Smooth muscle cell (in vitro differentiated cells): ENCODE measurements at regions not wholly inside any gene's neighbourhood (a gene's known extent, or its start where the extent isn't known, plus 50 kb on each side); places are given as distances from the start of the nearest gene placed in this dataset.

Experiments
- DNase-seq: peaks from one replicate; lab custom pipeline; 2025; ENCODE audit not compliant: unreplicated experiment; lab: John Stamatoyannopoulos, UW
- H2AFZ ChIP-seq: fragments of 200-600 bp; sonication (generic); 2 replicates; pipeline ENCODE4 v1.6.0; 2016; ENCODE audit warnings: antibody characterized with exemption, low read depth, mild to moderate bottlenecking
- H3F3A ChIP-seq: fragments of 200-600 bp; sonication (generic); 2 replicates; pipeline ENCODE4 v1.6.0; 2017; ENCODE audit warnings: antibody characterized with exemption, low read depth
- H3K27ac ChIP-seq: fragments of 200-600 bp; sonication (generic); 2 replicates; pipeline ENCODE4 v1.5.1; 2016; ENCODE audit warnings: low read depth, mild to moderate bottlenecking
- H3K27me3 ChIP-seq: fragments of 200-600 bp; sonication (generic); 2 replicates; pipeline ENCODE4 v1.6.1; 2016; ENCODE audit warnings: low read depth, mild to moderate bottlenecking
- H3K36me3 ChIP-seq: fragments of 200-600 bp; sonication (generic); 2 replicates; pipeline ENCODE4 v1.5.1; 2016; ENCODE audit warnings: low read depth
- H3K4me1 ChIP-seq: fragments of 200-600 bp; sonication (generic); 2 replicates; pipeline ENCODE4 v1.5.1; 2016; ENCODE audit warnings: low read depth
- H3K4me2 ChIP-seq: fragments of 200-600 bp; sonication (generic); 2 replicates; pipeline ENCODE4 v1.6.0; 2016; ENCODE audit warnings: mild to moderate bottlenecking
- H3K4me3 ChIP-seq: fragments of 200-600 bp; sonication (generic); 2 replicates; pipeline ENCODE4 v1.5.1; 2016; ENCODE audit warnings: mild to moderate bottlenecking
- H3K79me2 ChIP-seq: fragments of 200-600 bp; sonication (generic); 2 replicates; pipeline ENCODE4 v1.6.0; 2016; ENCODE audit warnings: low read depth, mild to moderate bottlenecking
- H3K9ac ChIP-seq: fragments of 200-600 bp; sonication (generic); 2 replicates; pipeline ENCODE4 v1.6.0; 2016; ENCODE audit warnings: low read depth
- H3K9me3 ChIP-seq: fragments of 200-600 bp; sonication (generic); replicated peaks from 2 replicates; pipeline ENCODE4 v1.5.1; 2016; ENCODE audit warnings: low read depth
- H4K20me1 ChIP-seq: fragments of 200-600 bp; sonication (generic); 2 replicates; pipeline ENCODE4 v1.6.0; 2016; ENCODE audit warnings: low read depth
- CTCF ChIP-seq: fragments of 200-600 bp; sonication (generic); IDR thresholded peaks from 2 replicates; pipeline ENCODE4 v1.5.1; 2017; ENCODE audit warnings: borderline replicate concordance, mild to moderate bottlenecking, antibody characterized with exemption; ENCODE audit not compliant: insufficient read depth, poor library complexity, severe bottlenecking
- WGBS: methylation state at CpG from one replicate; pipeline ENCODE4 v1.1.7; 2016; ENCODE audit warnings: low lambda C conversion rate; 5-methylcytosine and 5-hydroxymethylcytosine counted together

- Histone ChIP-seq H2AFZ (peak overlapping the region; percentile 1), H3K4me3 (no peak overlapping the region), H3K27ac (no peak overlapping the region), H4K20me1 (no peaks in the 10 kb centered on the region), H3K4me1 (no peaks in the 10 kb centered on the region), H3K4me2 (no peak overlapping the region), H3F3A (no peaks in the 10 kb centered on the region), H3K79me2 (no peaks in the 10 kb centered on the region), H3K9ac (no peak overlapping the region), H3K9me3 (no peaks in the 10 kb centered on the region), H3K36me3 (no peaks in the 10 kb centered on the region), H3K27me3 (no peaks in the 10 kb centered on the region)
- no peak for DNase-seq
- no peak for TF ChIP-seq CTCF
- 26% methylated on average over 3 of the region's 3 CpGs for WGBS
These were observed 123.1 kb upstream of the DPH6 start for GRCh38 chr15:35669021-35669420.

GRCh38 chr15:35669432-35670045, 123.6 kb upstream of the DPH6 start:
- no peaks in the 10 kb centered on the region for H3F3A ChIP-seq
- no peak for TF ChIP-seq CTCF
- no peaks in the 10 kb centered on the region for H4K20me1 ChIP-seq
- WGBS: 79% methylated on average over 5 of the region's 5 CpGs
- no peak overlapping the region for H3K4me2 ChIP-seq
- DNase-seq: no peak
- H3K79me2 ChIP-seq: no peaks in the 10 kb centered on the region
- H3K27me3 ChIP-seq: no peaks in the 10 kb centered on the region
- no peaks in the 10 kb centered on the region for H3K4me1 ChIP-seq
- H3K4me3 ChIP-seq: no peak overlapping the region
- H3K27ac ChIP-seq: no peak overlapping the region
- H3K9me3 ChIP-seq: no peaks in the 10 kb centered on the region
- H2AFZ ChIP-seq: no peak overlapping the region
- H3K36me3 ChIP-seq: no peaks in the 10 kb centered on the region
- no peak overlapping the region for H3K9ac ChIP-seq

GRCh38 chr15:35671197-35671596, 125.2 kb upstream of the DPH6 start:
- Histone ChIP-seq H3K9ac (no peak overlapping the region), H3K27ac (no peak overlapping the region), H3K9me3 (no peaks in the 10 kb centered on the region), H2AFZ (no peak overlapping the region), H3F3A (no peaks in the 10 kb centered on the region), H3K27me3 (no peaks in the 10 kb centered on the region), H3K79me2 (no peaks in the 10 kb centered on the region), H3K4me1 (no peaks in the 10 kb centered on the region), H3K4me3 (no peak overlapping the region), H4K20me1 (no peaks in the 10 kb centered on the region), H3K4me2 (no peak overlapping the region), H3K36me3 (no peaks in the 10 kb centered on the region)
- no peak for TF ChIP-seq CTCF
- DNase-seq: no peak

- TF ChIP-seq CTCF: no peak
- Histone ChIP-seq H3F3A (no peaks in the 10 kb centered on the region), H3K4me3 (no peak overlapping the region), H3K9ac (no peak overlapping the region), H3K27me3 (no peaks in the 10 kb centered on the region), H2AFZ (no peak overlapping the region), H3K79me2 (no peaks in the 10 kb centered on the region), H3K36me3 (no peaks in the 10 kb centered on the region), H3K4me1 (no peaks in the 10 kb centered on the region), H4K20me1 (no peaks in the 10 kb centered on the region), H3K27ac (no peak overlapping the region), H3K9me3 (no peaks in the 10 kb centered on the region), H3K4me2 (no peak overlapping the region)
- no peak for DNase-seq
- WGBS: 90% methylated on average over 1 of the region's 1 CpG
These were observed 126.0 kb upstream of the DPH6 start for GRCh38 chr15:35671981-35672380.
